HG02970 (cell line): ENCODE measurements at regions not wholly inside any gene's neighbourhood (a gene's known extent, or its start where the extent isn't known, plus 50 kb on each side); places are given as distances from the start of the nearest gene placed in this dataset.
"Not testable (repeated sequence)": the region's sequence is repeated elsewhere in the genome, so short reads cannot be mapped to it uniquely, and the experiment has no call there.

Experiments
- ATAC-seq: cut with Tn5 transposase; IDR thresholded peaks from one replicate; pipeline ENCODE4 v1.9.1; 2021; ENCODE audit warnings: mild to moderate bottlenecking, moderate library complexity, moderate number of reproducible peaks; ENCODE audit not compliant: unreplicated experiment, low FRiP score

DNA sequence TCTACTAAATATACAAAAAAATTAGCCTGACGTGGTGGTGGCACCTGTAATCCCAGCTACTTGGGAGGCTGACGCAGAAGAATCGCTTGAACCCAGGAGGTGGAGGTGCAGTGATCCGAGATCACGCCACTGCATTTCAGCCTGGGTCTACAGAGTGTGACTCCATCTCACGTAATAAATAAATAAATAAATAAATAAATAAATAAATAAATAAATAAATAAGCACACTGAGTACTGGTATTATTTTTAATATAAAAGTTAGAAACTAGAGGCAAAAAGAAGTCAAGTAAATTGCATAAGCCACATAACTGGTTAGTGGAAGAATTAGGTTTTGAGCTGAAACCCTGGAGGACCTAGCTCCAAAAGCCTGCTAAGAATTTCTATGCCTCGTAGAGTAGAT, 1262.7 kb upstream of the PABPC4L start:
- no peak for ATAC-seq

DNA sequence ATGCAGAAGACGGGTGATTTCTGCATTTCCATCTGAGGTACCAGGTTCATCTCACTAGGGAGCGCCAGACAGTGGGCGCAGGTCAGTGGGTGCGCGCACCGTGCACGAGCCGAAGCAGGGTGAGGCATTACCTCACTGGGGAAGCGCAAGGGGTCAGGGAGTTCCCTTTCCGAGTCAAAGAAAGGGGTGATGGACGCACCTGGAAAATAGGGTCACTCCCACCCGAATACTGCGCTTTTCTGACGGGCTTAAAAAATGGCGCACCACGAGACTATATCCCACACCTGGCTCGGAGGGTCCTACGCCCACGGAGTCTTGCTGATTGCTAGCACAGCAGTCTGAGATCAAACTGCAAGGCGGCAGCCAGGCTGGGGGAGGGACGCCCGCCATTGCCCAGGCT, 1246.0 kb upstream of the PABPC4L start:
- not testable (repeated sequence) for ATAC-seq

DNA sequence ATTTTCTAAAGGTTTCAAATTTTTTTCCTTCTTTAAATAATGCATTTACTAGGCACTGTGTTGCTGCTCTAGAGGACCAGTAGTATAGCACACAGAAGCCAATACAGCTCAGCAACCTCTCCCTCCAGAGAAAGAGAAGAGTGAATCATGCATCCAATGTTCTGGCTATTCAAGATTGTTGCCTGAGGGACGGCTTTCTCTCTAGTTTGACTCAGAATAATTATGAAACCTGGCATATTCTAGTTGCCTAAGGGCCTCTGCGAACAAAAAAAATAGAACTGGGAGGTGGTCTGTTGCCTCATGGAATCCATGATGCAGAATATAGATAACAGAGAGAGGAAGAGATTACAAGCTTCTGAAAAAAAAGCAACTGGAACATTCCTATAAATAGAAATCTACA, 1233.3 kb upstream of the PABPC4L start:
- ATAC-seq, result no peak

DNA sequence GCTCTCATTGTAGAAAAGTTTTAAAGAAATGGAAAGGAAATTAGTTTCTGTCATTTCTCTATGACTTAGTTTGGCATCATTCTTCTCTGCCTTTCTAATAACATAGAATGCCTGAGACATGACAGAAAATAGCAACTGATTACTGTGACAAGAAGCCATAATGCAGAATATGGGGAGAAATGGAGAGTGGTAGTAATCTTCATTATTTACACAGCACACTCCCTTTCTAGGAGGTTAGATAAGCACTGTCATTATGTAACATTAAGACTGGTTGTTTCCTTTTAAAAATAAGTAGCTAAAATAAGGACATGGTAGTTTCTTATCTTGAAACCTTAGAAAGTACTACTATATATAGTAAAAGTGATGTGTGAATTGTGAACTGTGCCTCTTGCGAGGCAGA, 1227.9 kb upstream of the PABPC4L start:
- no peak for ATAC-seq

GRCh38 chr4:135418353-135418752, 1216.8 kb upstream of the PABPC4L start:
- ATAC-seq, result no peak

GRCh38 chr4:135412213-135412612, 1210.6 kb upstream of the PABPC4L start:
- ATAC-seq, result no peak

- no peak for ATAC-seq
These were observed 1209.7 kb upstream of the PABPC4L start for GRCh38 chr4:135411251-135411650.

DNA sequence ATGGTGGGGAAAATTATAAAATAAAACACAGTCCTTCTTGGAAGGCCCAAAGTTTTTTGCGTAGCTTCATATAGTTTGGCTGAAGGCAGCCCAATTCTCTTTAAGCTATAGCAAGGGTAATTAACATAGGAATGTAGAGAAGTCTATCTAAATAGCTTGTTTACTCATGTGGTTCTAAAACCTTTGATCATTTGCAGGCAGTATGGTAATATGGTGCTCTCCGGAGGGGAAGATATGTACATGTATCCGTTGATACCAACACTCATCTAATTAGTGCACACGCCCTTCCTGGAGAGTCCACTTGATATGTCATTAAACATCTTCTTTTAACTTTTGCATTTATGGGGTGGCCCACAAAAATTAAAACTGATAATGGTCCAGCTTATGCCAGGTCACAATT, 1207.7 kb upstream of the PABPC4L start:
- ATAC-seq, result not testable (repeated sequence)

DNA sequence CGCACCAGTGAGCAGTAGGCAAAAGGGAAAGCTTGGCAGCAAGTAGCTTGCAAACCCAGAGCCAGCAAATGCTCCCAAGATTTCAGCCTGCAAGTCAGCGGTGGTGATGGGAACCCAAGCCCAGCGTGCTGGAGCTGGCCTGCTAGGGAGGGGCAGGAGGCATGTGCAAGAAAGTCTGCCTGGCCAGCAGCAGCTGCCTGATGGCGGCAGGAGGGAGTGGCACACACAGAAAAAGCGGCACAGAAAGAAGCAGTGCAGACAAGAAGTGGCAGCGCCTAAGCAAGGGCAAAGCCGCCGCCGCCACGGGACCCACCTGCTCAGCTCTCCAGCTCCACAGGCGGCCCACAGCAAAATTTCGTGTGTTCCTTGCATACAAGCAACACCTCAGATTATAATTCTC, 1206.5 kb upstream of the PABPC4L start:
- no peak for ATAC-seq

DNA sequence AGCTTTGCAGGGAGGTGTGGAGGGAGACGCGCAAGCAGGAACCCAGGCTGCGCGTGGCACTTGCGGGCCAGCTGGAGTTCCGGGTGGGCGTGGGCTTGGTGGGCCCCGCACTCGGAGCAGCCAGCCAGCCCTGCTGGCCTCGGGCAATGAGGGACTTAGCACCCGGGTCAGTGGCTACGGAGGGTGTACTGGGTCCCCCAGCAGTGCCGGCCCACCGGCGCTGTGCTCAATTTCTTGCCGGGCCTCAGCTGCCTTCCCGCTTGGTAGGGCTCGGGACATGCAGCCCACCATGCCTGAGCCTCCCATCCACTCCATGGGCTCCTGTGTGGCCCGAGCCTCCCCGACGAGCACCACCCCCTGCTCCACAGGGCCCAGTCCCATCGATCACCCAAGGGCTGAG, 1205.0 kb upstream of the PABPC4L start:
- ATAC-seq, result not testable (repeated sequence)

GRCh38 chr4:135385830-135386581, 1184.4 kb upstream of the PABPC4L start:
- no peak for ATAC-seq

DNA sequence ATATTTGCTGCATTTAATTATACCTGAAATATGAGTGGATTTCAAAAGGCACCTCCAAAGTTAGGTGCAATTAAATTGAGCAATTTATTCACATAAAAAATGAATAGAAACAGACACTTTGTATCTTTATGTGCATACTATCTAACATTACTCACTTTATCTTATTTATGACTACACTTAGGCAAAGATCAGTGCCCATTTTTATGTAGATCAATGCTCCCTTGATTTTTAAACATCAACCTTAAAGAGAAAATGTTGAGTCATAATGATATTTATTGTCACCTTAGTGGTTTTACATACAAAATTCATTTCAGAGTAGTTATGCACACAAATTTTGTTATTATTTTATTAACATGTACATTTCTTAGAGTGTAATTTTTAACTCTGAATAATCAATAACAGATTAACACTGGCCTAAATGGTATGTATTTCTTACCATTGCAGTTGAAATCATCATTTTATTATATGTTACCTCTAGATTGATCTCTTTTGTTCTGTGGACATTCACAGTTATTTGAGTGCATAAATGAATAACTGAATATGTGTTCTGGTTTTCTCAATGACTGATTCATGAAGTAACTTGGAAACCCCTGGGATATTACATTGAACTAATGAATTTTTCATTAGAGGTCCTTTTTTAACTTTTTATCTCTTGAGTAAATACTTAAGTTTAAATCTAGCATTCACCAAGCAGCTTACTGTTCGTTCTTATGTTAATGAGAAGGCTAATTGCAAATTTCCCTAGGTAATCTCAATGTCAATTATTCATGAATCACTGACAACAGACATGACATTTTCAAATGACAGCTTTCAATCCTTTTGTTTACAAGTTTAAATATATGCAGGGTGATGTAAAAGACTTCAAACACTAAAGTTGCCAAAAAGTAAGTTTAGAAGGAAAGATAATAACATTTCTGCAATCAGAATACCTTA, 1182.0 kb upstream of the PABPC4L start:
- no peak for ATAC-seq

DNA sequence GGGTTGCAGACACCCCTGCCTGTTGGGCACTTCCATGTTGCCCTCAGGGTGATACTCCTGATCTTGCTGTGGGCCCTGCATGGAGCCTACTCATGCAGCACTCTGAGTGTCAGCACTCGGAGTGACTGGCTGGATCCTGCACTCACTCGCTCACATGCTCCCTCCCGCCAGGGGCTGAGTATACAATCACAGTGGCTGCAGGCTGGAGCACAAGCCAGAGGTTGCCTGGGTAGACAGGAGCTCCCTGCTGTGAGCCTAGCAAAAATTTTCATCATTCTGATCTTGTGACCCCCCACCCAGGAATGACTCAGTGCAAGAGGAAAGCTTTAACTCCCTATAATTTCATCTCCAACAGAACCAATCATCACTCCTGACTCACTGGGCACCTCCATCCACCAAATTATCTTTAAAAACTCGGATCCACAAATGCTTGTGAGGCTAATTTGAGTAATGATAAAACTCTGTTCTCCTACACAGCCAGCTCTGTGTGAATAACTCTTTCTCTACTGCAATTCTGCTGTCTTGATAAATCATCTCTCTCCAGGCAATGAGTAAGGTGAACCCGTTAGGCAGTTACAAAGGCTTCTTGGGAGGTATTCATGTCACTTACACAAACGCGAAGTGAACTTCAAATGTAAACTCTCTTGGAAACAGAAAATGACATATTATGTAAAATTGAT, 1180.8 kb upstream of the PABPC4L start:
- no peak for ATAC-seq

GRCh38 chr4:135372131-135372530, 1170.5 kb upstream of the PABPC4L start:
- no peak for ATAC-seq

- ATAC-seq, result no peak
These were observed 1169.5 kb upstream of the PABPC4L start for GRCh38 chr4:135371137-135371536.

GRCh38 chr4:135368831-135369230, 1167.2 kb upstream of the PABPC4L start:
- no peak for ATAC-seq

DNA sequence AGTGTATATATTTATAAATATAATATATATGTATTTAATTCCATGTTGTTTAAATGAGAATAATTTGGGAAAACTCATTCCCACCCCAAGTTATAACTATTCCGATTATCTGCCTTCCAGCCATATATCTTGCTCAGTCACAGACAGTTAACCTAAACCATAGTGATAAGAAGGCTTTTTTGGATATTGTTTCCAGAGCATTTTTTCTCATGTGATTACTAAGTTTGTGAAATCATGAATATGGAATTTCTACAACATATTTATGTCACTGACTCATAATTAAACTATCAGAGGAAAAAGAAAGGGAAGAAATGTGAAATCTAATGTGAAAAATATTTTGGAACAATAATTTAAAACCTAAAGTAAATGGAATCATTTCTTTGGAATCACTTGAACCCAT, 1163.5 kb upstream of the PABPC4L start:
- ATAC-seq, result no peak

- ATAC-seq, result no peak
These were observed 1157.5 kb upstream of the PABPC4L start for GRCh38 chr4:135359128-135359527.

GRCh38 chr4:135357091-135357490, 1155.5 kb upstream of the PABPC4L start:
- no peak for ATAC-seq

DNA sequence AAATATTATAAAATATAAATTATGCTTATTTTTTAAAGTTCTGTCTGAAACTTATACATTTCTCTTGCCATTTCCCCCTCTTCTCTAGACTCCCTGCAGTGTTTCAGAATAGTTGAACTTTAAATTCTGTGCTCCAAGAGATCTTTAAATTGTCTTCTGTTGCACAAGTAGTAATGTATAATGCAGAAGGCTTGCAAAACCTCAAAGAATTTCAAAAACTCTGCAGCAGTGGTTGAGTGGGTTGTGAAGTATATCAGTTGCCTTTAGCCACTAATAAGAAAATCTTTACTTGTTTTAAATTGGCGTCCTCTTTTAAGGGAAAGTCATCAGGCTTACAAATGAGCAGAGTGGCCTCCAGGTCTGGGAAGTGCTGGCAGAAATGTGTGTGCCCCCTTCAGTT, 1153.3 kb upstream of the PABPC4L start:
- no peak for ATAC-seq

DNA sequence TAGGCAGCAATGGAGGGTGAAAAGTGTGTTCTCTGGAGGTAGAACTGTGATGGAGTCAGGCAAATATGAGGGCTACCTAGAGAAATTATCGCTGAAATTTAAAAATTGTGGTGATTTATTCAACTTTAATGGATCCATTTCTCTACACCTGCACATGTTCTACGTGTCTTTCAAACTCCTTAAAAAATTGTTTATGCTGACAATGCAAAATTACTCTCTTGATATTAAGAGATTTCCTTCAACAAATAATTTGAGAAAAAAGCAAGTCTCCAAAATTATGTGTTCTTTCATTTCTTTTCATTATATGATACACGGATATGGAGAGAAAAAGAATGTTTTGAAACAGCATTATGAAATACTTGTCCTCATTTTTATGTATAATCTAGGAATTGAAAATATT, 1151.4 kb upstream of the PABPC4L start:
- ATAC-seq, result no peak
